ENCODE measurements at regions not wholly inside any gene's neighbourhood (a gene's known extent, or its start where the extent isn't known, plus 50 kb on each side); places are given as distances from the start of the nearest gene placed in this dataset.

- no peak for TF ChIP-seq CTCF (IDR thresholded peaks at IDR 0.05)
- no peak for TF ChIP-seq POLR2A (IDR thresholded peaks at IDR 0.05)
Measured at GRCh38 chrX:122434942-122435341, 749.1 kb upstream of the GRIA3 start.

Measured in thyroid gland (tissue), 4 donors.